Heart right ventricle (tissue), 16 donors: ENCODE measurements at regions not wholly inside any gene's neighbourhood (a gene's known extent, or its start where the extent isn't known, plus 50 kb on each side); places are given as distances from the start of the nearest gene placed in this dataset.

Experiments used
- ATAC-seq, 8 donors: fragments of 200-7000 bp; cut with Tn5 transposase; one replicate each; pipeline ENCODE4 v1.9.1; 2020; ENCODE audit warnings: mild to moderate bottlenecking in 8 of 8, moderate library complexity in 8 of 8, moderate number of reproducible peaks in 1 of 8
- DNase-seq, 2 donors: peaks; one replicate each; pipeline ENCODE4 v3.0.0-alpha.2; 2020
- H3K27ac ChIP-seq, 10 donors: fragments of 200-600 bp; sonication (generic) in 2 of 10; one replicate each; pipeline versions ENCODE4 v1.5.0 to v1.8.0; 2020 to 2022; ENCODE audit warnings: mild to moderate bottlenecking in 3 of 10
- H3K27me3 ChIP-seq, 7 donors: fragments of 200-600 bp; one replicate each; pipeline ENCODE4 v1.8.0; 2021 to 2022; ENCODE audit warnings: mild to moderate bottlenecking in 2 of 7
- H3K36me3 ChIP-seq, 9 donors: fragments of 200-600 bp; sonication (generic) in 1 of 9; one replicate each; pipeline versions ENCODE4 v1.5.0 to v1.8.0; 2020 to 2022; ENCODE audit warnings: mild to moderate bottlenecking in 2 of 9
- H3K4me1 ChIP-seq, 9 donors: fragments of 200-600 bp; sonication (generic) in 1 of 9; one replicate each; pipeline versions ENCODE4 v1.5.0 to v1.8.0; 2020 to 2022; ENCODE audit warnings: mild to moderate bottlenecking in 4 of 9
- H3K4me3 ChIP-seq, 10 donors: fragments of 200-600 bp; sonication (generic) in 2 of 10; one replicate each; pipeline versions ENCODE4 v1.5.0 to v1.8.0; 2020 to 2022; ENCODE audit warnings: mild to moderate bottlenecking in 7 of 10, moderate library complexity in 2 of 10
- H3K9me3 ChIP-seq, 11 donors: fragments of 200-600 bp in 10 of 11; sonication (generic) in 2 of 11; one replicate each; pipeline versions ENCODE4 v1.5.0 to v1.8.0; 2013 to 2022; ENCODE audit warnings: mild to moderate bottlenecking in 2 of 11, control low read depth in 1 of 11, moderate library complexity in 1 of 11
- CTCF ChIP-seq, 9 donors: fragments of 200-600 bp; sonication (generic) in 2 of 9; IDR thresholded peaks; one replicate each; pipeline versions ENCODE4 v1.5.0 to v1.8.0; 2021 to 2022; ENCODE audit warnings: antibody characterized with exemption in 9 of 9, mild to moderate bottlenecking in 5 of 9, moderate library complexity in 1 of 9
- WGBS, 2 donors: extraction: QIAGEN DNeasy Blood & Tissue Kit; methylation state at CpG; one replicate each; pipeline ENCODE4 v1.1.7; 2013; ENCODE audit warnings: inconsistent platforms in 1 of 2; 5-methylcytosine and 5-hydroxymethylcytosine counted together
- intact Hi-C, 10 donors: fragments of 100-400 bp; cut with DNase I; formaldehyde crosslinking; loops; one replicate each; pipeline versions ENCODE4 v1.11.1 to v1.14.2; 2022
- donor health status: Arrhythmogenic right ventricular cardiomyopathy.
- donor health status: ischemic (EF 13 %, LVEDD 7.1; RV severe dilation, severe dysfunction).
- donor health status: healthy with polysubstance abuse.
- donor health status: DM: no; HTN: yes; CAD: no.
- donor health status: DM: no; HTN: no; CAD: no.
- donor health status: ischemic (EF 25% LVEDD 6.9; RV normal size, moderate dysfunction).
- donor health status: ischemic (EF 25% LVEDD 5.7; RV mildly dilated, moderate dysfunction).
- donor health status: healthy.
- donor health status: DM: yes; HTN: yes; CAD: no.
- donor health status: Ischemic cardiomyopathy.
- donor health status: ischemic (EF 35%, LVEDD 5.7; RV mildly dilated, moderate dysfunction).
- donor health status: nonischemic (EF 11% LVEDD 7.7; RV severe dilation, severe dysfunction).
- donor health status: DM: yes; HTN: yes; CAD: no.
- donor health status: PGD.
- donor health status: ischemic (EF 29% LVEDD 5.4; RV normal size, mild dysfunction).
- donor health status: nonischemic (EF 23%, LVEDD 6.1; RV moderate dilation, normal function).

- no peak for ATAC-seq
- Histone ChIP-seq H3K4me3 (no peak overlapping the region), H3K9me3 (peaks cover 0 to 3% (median 0%) of the 10 kb centered on the region in 11 donors), H3K36me3 (no peaks in the 10 kb centered on the region), H3K27me3 (peaks cover 0 to 3% (median 0%) of the 10 kb centered on the region in 7 donors), H3K4me1 (no peaks in the 10 kb centered on the region), H3K27ac (no peak overlapping the region)
- intact Hi-C loops, result no loop called here
- DNase-seq, result no peak
- 83 to 85% methylated on average over 7 of the region's 7 CpGs for WGBS, 2 donors
- TF ChIP-seq CTCF (IDR thresholded peaks at IDR 0.05), result no peak
Measured at GRCh38 chr5:165622864-165623536, 2117.6 kb downstream of the MAT2B start.

GRCh38 chr5:165624166-165624946 is 2118.9 kb downstream of the MAT2B start:
- ATAC-seq (no peak), DNase-seq (no peak)
- WGBS, 2 donors, result 88 to 92% methylated on average over 8 of the region's 8 CpGs
- Histone ChIP-seq H3K36me3 (no peaks in the 10 kb centered on the region), H3K27me3 (peaks cover 0 to 3% (median 0%) of the 10 kb centered on the region in 7 donors), H3K4me3 (no peak overlapping the region), H3K9me3 (peaks cover 0 to 3% (median 0%) of the 10 kb centered on the region in 11 donors), H3K27ac (no peak overlapping the region), H3K4me1 (no peaks in the 10 kb centered on the region)
- no peak for TF ChIP-seq CTCF (IDR thresholded peaks at IDR 0.05)
- intact Hi-C loops, result no loop called here

GRCh38 chr5:165626161-165626560 is 2120.7 kb downstream of the MAT2B start:
- intact Hi-C loops, result no loop called here
- Histone ChIP-seq H3K4me3 (no peak overlapping the region), H3K9me3 (peaks cover 0 to 3% (median 0%) of the 10 kb centered on the region in 11 donors), H3K27me3 (peaks cover 0 to 3% (median 0%) of the 10 kb centered on the region in 7 donors), H3K4me1 (no peaks in the 10 kb centered on the region), H3K27ac (no peak overlapping the region), H3K36me3 (no peaks in the 10 kb centered on the region)
- ATAC-seq (no peak), DNase-seq (no peak)
- no peak for TF ChIP-seq CTCF (IDR thresholded peaks at IDR 0.05)

- no peak for TF ChIP-seq CTCF (IDR thresholded peaks at IDR 0.05)
- Histone ChIP-seq H3K27me3 (peaks cover 0 to 3% (median 0%) of the 10 kb centered on the region in 7 donors), H3K9me3 (peaks cover 0 to 3% (median 0%) of the 10 kb centered on the region in 11 donors), H3K4me3 (no peak overlapping the region), H3K36me3 (no peaks in the 10 kb centered on the region), H3K27ac (no peak overlapping the region), H3K4me1 (no peaks in the 10 kb centered on the region)
- no peak for ATAC-seq
- intact Hi-C loops, result no loop called here
- WGBS, 2 donors, result 71 to 75% methylated on average over 8 of the region's 8 CpGs
- DNase-seq, result no peak
Measured at GRCh38 chr5:165627548-165628170, 2122.2 kb downstream of the MAT2B start.
